Psoas muscle (tissue), 7 donors: ENCODE measurements at regions not wholly inside any gene's neighbourhood (a gene's known extent, or its start where the extent isn't known, plus 50 kb on each side); places are given as distances from the start of the nearest gene placed in this dataset.

ENCODE experiments used
- ATAC-seq, 4 donors: fragments of 200-7000 bp; cut with Tn5 transposase; one replicate each; pipeline ENCODE4 v1.9.1; 2020; ENCODE audit warnings: moderate library complexity in 3 of 4, mild to moderate bottlenecking in 2 of 4
- DNase-seq, 2 donors: peaks; one replicate each; pipeline ENCODE4 v3.0.0-alpha.2; 2020
- H3K27ac ChIP-seq: fragments of 200-600 bp; one replicate; pipeline ENCODE4 v1.8.0; 2022
- H3K27me3 ChIP-seq, 3 donors: fragments of 200-600 bp in 1 of 3; one replicate each; pipeline versions ENCODE4 v1.6.1 to v1.8.0; 2013 to 2022; ENCODE audit warnings: low read length in 2 of 3, mild to moderate bottlenecking in 2 of 3, moderate library complexity in 1 of 3; ENCODE audit not compliant: insufficient read depth in 3 of 3
- H3K36me3 ChIP-seq, 2 donors: fragments of 200-600 bp in 1 of 2; one replicate each; pipeline versions ENCODE4 v1.6.1 to v1.8.0; 2013 to 2022; ENCODE audit warnings: low read depth in 1 of 2, mild to moderate bottlenecking in 1 of 2, moderate library complexity in 1 of 2; ENCODE audit not compliant: insufficient read depth in 1 of 2
- H3K4me1 ChIP-seq: fragments of 200-600 bp; one replicate; pipeline ENCODE4 v1.8.0; 2022
- H3K4me3 ChIP-seq: fragments of 200-600 bp; one replicate; pipeline ENCODE4 v1.8.0; 2022; ENCODE audit warnings: mild to moderate bottlenecking
- H3K9me3 ChIP-seq: fragments of 200-600 bp; one replicate; pipeline ENCODE4 v1.8.0; 2022
- CTCF ChIP-seq: fragments of 200-600 bp; IDR thresholded peaks from one replicate; pipeline ENCODE4 v1.8.0; 2022; ENCODE audit warnings: antibody characterized with exemption
- WGBS, 3 donors: extraction: QIAGEN DNeasy Blood & Tissue Kit; methylation state at CpG; one replicate each; pipeline versions ENCODE4 v1.1.6 to v1.1.7; 2013; 5-methylcytosine and 5-hydroxymethylcytosine counted together
- intact Hi-C, 2 donors: fragments of 100-400 bp; cut with DNase I; formaldehyde crosslinking; loops; one replicate each; pipeline versions ENCODE4 v1.11.0 to v1.14.2; 2022
- donor health status: healthy with polysubstance abuse.
- donor health status: DM: no; HTN: no; CAD: no; lungs with moderate emphysema.
- donor health status: Bipolar disorder and iron deficiency.
- donor health status: healthy.
- donor health status: DM: yes; HTN: yes; CAD: no.
- donor health status: DM: no; HTN: no; CAD: no.
- donor health status: DM: yes; HTN: yes; CAD: no.

GRCh38 chr7:81331061-81332018, 412.5 kb upstream of the SEMA3C start:
- ATAC-seq (no peak), DNase-seq (no peak)
- no peak overlapping the region for H3K4me3 ChIP-seq
- H3K27ac ChIP-seq, result no peak overlapping the region
- H3K36me3 ChIP-seq, result no peaks in the 10 kb centered on the region
- no peaks in the 10 kb centered on the region for H3K27me3 ChIP-seq
- H3K9me3 ChIP-seq, result no peaks in the 10 kb centered on the region
- no peaks in the 10 kb centered on the region for H3K4me1 ChIP-seq
- intact Hi-C loops, result no loop called here
- 39 to 46% (median 45%) methylated on average over 1 of the region's 1 CpG for WGBS, 3 donors
- TF ChIP-seq CTCF, result no peak

GRCh38 chr7:81330108-81330507, 411.3 kb upstream of the SEMA3C start:
- DNase-seq (no peak), ATAC-seq (no peak)
- no peaks in the 10 kb centered on the region for H3K9me3 ChIP-seq
- no peaks in the 10 kb centered on the region for H3K36me3 ChIP-seq
- H3K27me3 ChIP-seq, result no peaks in the 10 kb centered on the region
- intact Hi-C loops, result no loop called here
- WGBS, 3 donors, result 87 to 100% (median 88%) methylated on average over 1 of the region's 1 CpG
- no peak overlapping the region for H3K4me3 ChIP-seq
- H3K4me1 ChIP-seq, result no peaks in the 10 kb centered on the region
- no peak for TF ChIP-seq CTCF
- H3K27ac ChIP-seq, result no peak overlapping the region

GRCh38 chr7:81327468-81328266, 408.8 kb upstream of the SEMA3C start:
- DNase-seq (no peak), ATAC-seq (no peak)
- H3K27ac ChIP-seq, result no peak overlapping the region
- no peaks in the 10 kb centered on the region for H3K9me3 ChIP-seq
- no peaks in the 10 kb centered on the region for H3K36me3 ChIP-seq
- no peak for TF ChIP-seq CTCF
- no peak overlapping the region for H3K4me3 ChIP-seq
- H3K4me1 ChIP-seq, result no peaks in the 10 kb centered on the region
- intact Hi-C loops, result no loop called here
- no peaks in the 10 kb centered on the region for H3K27me3 ChIP-seq
- 60 to 70% (median 68%) methylated on average over 4 of the region's 4 CpGs for WGBS, 3 donors

GRCh38 chr7:81321949-81322348, 403.1 kb upstream of the SEMA3C start:
- H3K27me3 ChIP-seq, result no peaks in the 10 kb centered on the region
- no peak for TF ChIP-seq CTCF
- 66 to 81% (median 76%) methylated on average over 1 of the region's 1 CpG for WGBS, 3 donors
- DNase-seq (no peak), ATAC-seq (no peak)
- no peaks in the 10 kb centered on the region for H3K4me1 ChIP-seq
- no peaks in the 10 kb centered on the region for H3K36me3 ChIP-seq
- H3K9me3 ChIP-seq, result no peaks in the 10 kb centered on the region
- H3K4me3 ChIP-seq, result no peak overlapping the region
- H3K27ac ChIP-seq, result no peak overlapping the region
- intact Hi-C loops, result no loop called here
